Fibroblast of skin of back (primary cell): ENCODE measurements at regions not wholly inside any gene's neighbourhood (a gene's known extent, or its start where the extent isn't known, plus 50 kb on each side); places are given as distances from the start of the nearest gene placed in this dataset.
"Not testable (repeated sequence)": the region's sequence is repeated elsewhere in the genome, so short reads cannot be mapped to it uniquely, and the experiment has no call there.

Source experiments
- DNase-seq: peaks from one replicate; pipeline ENCODE4 v3.0.0-alpha.2; 2013

DNA sequence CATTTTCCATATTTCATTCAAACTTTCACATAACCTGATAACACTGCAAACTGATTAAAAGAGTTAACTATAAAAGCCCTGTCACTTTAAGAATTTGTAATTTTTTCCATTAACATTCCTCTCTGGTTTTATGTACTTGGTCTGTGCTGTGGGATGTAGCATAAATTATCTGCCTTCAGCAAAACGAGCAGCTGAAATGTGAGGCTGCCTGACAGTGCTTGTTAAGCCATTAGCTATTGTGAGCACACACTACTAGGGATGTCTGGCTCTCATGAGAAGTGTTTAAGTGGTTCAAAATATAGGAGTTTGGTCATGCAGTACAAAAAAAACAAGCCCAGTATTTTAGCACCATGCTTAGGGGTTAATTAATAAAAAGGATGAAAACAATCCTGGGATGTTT is 63.0 kb downstream of the HOXA1 start:
- no peak for DNase-seq

DNA sequence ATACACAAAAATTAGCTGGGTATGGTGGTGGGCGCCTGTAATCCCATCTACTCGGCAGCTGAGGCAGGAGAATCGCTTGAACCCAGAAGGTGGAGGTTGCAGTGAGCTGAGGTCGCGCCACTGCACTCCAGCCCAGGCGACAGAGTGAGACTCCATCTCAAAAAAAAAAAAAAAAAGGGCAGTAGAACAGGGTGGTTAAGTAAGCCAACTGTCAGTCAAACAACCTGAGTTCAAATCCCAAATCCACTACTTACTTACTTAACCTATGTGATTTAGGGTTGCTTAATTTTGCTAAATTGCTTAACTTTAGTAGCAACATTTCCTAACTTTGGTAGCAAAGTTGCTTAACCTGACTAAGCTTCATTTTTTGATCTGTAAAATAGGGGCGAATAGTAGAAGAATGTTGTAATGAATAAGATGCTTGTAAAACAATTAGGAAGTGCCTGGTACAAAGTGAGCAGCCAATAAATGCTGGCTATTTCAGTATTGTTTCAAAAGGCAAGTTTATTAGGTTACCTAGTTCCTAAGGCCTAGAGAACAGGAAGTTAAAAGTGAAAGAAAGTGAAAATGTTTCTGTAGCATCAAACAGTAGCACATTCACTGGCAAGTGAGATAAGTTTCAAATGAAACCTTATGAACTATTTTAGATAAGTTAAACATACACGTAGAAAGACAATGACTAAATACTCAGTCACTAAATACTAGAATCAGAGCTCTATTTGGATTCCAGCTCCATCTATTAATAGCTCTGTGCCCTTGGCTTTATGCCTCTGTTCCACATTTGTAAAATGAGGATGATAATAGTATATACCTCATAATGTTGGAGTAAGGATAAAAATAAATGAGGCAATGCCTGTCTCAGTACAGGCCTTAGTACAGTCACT is 64.3 kb downstream of the HOXA1 start:
- DNase-seq = peak; percentile 33

DNA sequence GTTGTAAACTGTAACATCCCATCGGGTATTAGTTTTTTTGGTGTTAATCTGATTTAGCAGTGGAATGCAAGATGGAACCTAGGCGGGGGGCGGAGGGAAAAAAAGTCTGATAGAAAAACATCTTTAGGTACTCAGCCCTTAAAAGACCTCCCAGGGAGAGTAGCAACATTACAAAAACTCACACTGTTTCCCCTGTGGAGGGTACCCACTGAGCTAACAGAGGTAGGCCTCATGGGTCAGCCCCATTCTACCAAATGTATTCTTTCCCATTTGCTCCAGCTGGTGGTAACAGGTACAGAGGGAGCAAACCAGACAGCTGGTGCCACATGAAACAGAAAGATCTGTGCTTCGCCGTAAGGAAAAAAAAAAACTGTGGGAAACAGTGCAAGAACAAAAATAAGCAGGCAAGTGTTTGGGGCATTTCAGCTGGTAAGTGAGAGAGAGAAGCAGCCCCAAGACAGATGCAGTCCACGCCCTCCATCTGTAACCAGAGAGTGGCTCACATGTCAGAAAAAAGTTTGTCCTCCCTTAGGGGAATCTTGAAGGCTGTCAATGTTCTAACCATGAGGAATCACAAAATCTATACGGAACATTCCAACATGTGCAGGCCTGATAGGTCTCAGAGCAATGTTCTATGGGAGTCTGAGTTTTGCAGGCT is 65.3 kb downstream of the HOXA1 start:
- no peak for DNase-seq

DNA sequence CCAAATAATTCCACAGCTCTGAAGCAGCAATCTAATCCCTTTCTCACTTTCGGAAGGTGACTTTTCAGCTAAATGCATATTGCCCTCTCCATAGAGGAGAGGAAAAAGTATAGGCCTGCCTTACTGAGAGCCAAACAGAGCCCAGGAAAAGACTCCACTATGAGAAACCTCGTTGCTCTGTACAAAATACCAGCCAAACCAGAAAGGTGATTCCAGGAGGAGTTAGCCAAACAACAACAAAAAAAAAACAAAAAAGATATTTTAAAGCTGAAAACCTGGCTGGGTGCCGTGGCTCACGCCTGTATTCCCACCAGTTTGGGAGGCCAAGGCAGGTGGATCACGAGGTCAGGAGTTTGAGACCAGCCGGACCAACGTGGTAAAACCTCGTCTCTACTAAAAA is 70.5 kb downstream of the HOXA1 start:
- DNase-seq = no peak

- no peak for DNase-seq
These were observed 85.7 kb downstream of the HOXA1 start for GRCh38 chr7:27010068-27010467.

- DNase-seq = no peak
These were observed 95.3 kb downstream of the HOXA1 start for GRCh38 chr7:27000496-27000895.

DNA sequence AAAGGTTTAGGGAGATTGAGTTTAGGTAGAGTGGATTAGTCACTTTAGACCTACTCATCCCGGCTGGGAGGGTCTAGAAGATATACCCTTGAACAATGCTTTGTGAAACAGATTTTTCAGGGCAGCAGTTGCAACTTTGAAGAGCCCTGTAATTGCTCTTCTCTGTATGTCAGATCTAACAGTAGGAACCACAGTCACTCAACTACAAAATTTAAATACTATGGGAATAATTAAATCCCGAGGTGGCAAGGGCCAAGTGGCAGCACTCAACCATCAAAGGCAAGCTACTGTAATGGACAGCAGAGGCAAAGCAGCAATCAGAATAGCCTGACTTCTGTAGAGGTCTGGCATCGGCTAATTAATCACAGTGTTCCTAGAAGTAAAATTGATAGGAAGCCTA is 97.5 kb downstream of the HOXA1 start:
- not testable (repeated sequence) for DNase-seq

- no peak for DNase-seq
These were observed 100.1 kb downstream of the HOXA1 start for GRCh38 chr7:26995666-26996065.

DNA sequence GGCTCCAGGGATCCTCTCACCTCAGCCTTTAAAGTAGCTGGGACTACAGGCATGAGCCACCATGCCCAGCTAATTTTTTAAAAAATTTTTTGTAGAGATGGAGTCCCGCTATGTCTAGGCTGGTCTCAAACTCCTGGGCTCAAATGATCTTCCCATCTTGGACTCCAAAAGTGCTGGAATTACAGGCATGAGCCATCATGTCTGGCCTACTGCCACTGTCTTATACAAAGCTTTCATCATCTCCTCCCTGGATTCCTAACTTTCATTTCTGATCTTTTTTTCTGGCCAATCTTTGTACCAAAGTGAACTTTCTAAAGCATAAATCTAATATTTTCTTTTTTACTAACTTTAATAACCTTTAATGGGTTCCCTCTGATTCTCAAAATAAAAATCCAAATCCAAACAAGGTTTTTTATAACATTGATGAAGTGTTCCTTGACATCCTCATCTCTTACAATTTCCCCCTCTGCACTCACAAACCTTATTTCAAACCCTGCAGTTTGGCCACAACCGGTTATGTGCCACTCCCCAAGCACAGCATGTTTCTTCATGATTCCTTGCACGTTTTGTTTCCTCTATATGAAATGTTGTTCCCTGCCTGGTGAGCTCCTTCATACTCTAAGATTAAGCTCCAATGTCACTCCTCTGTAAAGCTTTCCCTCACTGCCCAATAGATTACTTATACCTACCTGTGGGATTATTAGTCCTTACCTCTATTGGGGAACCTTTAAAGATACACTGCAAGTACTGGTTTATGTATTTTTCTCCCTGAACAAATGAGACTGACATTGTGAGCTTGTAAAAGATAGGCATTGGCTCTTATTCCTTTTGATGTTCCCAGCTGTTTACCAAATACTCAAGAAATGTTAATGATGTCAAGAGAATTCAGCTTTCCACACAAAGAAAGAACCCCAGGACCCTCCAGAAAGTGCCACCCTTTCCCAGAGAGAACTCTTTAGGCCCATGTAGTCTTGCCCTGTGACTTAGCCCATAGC is 101.7 kb downstream of the HOXA1 start:
- DNase-seq = no peak

- DNase-seq = no peak
These were observed 103.1 kb downstream of the HOXA1 start for GRCh38 chr7:26992670-26993069.

DNA sequence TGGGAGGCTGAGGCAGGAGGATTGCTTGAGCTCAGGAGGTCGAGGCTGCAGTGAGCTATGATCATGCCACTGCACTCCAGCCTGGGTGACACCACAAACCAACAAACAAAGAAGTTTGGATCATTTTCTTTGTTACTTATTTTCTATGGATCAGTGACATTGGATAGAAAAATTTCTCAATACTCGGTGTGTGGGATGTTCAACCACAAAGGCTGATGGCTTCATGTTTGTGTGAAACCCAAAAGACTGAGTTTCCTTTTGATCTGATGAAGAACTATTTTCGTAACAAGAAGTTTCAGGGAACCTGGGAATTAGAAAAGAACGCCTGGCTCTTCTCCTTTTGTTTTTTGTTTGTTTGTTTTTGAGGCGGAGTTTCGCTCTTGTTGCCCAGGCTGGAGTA is 104.0 kb downstream of the HOXA1 start:
- no peak for DNase-seq

DNA sequence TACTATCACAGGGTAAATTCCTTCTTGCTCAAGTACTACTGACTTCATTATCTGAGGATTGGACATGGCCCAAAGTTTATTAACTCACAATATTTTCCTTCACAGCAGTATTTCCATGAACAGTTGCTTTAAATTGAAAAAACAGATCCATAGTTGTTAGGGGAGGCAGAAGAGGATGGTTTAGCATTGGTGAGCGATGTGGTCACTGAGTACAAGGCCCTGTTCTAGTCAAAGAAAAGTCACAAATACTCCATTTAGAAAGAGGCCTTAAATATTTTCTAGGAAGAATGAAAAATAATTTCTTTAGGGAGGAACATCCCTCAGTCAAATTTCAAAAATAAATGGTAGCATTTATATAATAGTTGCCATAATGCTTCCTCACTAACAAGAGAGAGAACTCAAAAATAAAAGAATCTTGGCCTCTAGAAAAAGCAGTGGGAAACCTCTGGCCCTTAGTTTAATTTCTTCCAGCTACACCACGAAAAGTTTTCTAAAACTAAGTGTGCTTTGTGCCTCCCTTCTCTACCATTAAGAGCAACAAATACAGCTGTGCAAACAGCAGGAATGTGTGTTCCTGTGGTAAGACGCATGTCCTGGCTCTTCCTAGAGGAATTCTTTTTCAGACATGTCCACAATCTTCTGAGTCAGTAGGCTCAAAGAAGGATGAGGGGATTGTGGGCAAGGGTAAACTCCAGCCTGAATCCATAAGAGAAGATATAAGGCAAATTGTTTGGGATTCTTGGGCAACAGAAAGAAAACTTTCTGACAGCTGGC is 105.7 kb downstream of the HOXA1 start:
- DNase-seq = no peak

GRCh38 chr7:26988836-26989374 is 106.9 kb downstream of the HOXA1 start:
- no peak for DNase-seq

- DNase-seq = no peak
These were observed 108.5 kb downstream of the HOXA1 start for GRCh38 chr7:26987338-26987737.

DNA sequence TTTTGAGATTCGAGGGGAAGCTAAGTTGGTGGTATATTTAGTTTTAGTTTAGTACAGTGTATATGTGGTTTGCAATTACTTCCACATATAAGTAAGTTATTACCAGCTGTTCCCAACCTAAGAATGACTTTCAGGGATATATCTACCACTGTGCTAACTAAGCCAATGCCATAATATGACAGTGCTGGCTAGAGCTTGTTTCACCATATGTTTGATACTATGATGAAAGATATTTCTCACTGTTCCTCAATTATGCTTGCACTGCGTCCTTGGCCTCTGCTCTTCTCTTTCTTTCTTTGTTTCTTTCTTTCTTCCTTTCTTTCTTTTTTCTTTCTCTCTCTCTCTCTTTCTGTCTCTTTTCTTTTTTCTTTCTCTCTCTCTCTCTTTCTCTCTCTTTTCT is 113.8 kb upstream of the SKAP2 start:
- DNase-seq = no peak

- no peak for DNase-seq
These were observed 112.5 kb upstream of the SKAP2 start for GRCh38 chr7:26976840-26977239.

DNA sequence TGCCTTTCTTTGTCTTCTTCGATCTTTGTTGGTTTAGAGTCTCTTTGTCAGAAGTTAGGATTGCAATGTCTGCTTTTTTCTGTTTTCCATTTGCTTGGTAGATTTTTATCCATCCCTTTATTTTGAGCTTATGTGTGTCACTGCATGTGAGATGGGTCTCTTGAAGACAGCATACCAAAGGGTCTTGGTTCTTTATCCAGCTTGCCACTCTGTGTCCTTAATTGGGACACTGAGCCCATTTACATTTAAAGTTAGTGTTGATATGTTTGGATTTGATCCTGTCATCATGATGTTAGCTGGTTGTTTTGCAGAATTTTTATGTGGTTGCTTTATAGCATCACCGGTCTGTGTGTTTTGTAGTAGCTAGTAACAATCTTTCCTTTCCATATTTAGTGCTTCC is 107.5 kb upstream of the SKAP2 start:
- not testable (repeated sequence) for DNase-seq

- no peak for DNase-seq
These were observed 101.3 kb upstream of the SKAP2 start for GRCh38 chr7:26965724-26966123.

GRCh38 chr7:26964156-26964808 is 99.9 kb upstream of the SKAP2 start:
- DNase-seq = no peak

DNA sequence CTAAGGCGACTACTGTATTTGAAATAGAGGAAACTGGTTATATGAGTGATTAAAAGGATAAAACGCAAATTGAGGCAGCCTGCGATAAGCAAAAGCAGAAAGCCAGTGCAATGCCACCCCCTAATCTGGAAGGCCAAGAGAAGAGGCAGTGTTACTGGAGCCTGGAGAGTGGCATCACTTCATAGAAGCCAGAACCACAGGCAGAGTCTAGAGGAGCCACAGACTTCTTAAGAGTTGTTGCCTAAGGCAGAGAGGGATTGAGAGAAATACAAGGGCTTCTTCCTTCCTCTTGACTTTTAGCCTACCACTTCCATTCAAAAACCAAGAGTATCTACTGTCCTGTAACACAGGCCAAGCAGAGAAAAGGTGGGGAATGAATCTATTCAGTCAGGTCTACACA is 94.9 kb upstream of the SKAP2 start:
- no peak for DNase-seq

GRCh38 chr7:26958834-26959233 is 94.4 kb upstream of the SKAP2 start:
- DNase-seq = peak; percentile 30
